Spleen (tissue), 7 donors: ENCODE measurements at regions not wholly inside any gene's neighbourhood (a gene's known extent, or its start where the extent isn't known, plus 50 kb on each side); places are given as distances from the start of the nearest gene placed in this dataset.

Experiments
- CTCF ChIP-seq, 11 experiments: fragments of 200-600 bp in 7 of 11; fragments of 450-650 bp in 4 of 11; sonication (generic) in 4 of 11; IDR thresholded peaks in 8 of 11; conservative IDR thresholded peaks in 3 of 11; 1 replicate in 7 of 11; 2 replicates in 4 of 11; pipeline versions ENCODE4 v1.4.0 to v1.8.0; 2016 to 2021; ENCODE audit warnings: antibody characterized with exemption in 11 of 11, inconsistent platforms in 4 of 11, mild to moderate bottlenecking in 1 of 11
- POLR2A ChIP-seq, 3 donors: fragments of 450-650 bp; IDR thresholded peaks; one replicate each; pipeline ENCODE4 v1.5.1; 2017; ENCODE audit warnings: antibody characterized with exemption in 3 of 3, mild to moderate bottlenecking in 1 of 3
- donor health status: DM: no; HTN: no; CAD: no; lungs with moderate emphysema.
- donor health status: DM: no; HTN: no; CAD: no.
- donor health status: DM: no; HTN: no; CAD: no.

- no peak for TF ChIP-seq CTCF (IDR thresholded peaks at IDR 0.05 in 8 of 11, conservative IDR thresholded peaks at IDR 0.05 in 3 of 11)
- no peak for TF ChIP-seq POLR2A (IDR thresholded peaks at IDR 0.05)
These were observed 74.9 kb upstream of the CPM start for GRCh38 chr12:69007855-69008351.
